ENCODE measurements at regions not wholly inside any gene's neighbourhood (a gene's known extent, or its start where the extent isn't known, plus 50 kb on each side); places are given as distances from the start of the nearest gene placed in this dataset.

DNA sequence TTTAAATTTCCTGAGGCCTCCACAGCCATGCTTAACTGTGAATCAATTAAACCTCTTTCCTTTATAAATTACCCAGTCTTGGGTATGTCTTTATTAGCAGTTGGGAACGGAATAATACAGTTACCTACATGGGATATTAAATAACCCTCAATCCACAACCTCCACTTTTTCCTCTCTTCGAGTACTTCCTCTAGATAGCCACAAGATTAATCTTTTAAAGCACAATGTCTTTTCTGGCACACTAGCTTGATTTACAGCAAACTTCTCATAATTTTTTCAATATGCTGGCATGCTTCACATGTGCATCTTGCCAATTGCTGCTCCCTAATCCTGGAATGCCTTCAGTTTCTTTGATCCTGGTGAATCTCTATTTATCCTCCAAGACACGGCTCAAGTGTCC, 92.2 kb downstream of the P2RY1 start:
- Histone ChIP-seq H3K27me3 (ENCODE audit: insufficient read depth in 3 of 3, low read length in 2 of 3) (no peaks in the 10 kb centered on the region), H3K4me1 (no peaks in the 10 kb centered on the region), H3K9me3 (no peaks in the 10 kb centered on the region), H3K4me3 (no peak overlapping the region), H3K27ac (no peak overlapping the region), H3K36me3 (ENCODE audit: insufficient read depth in 1 of 2, low read depth in 1 of 2) (no peaks in the 10 kb centered on the region)
- 58 to 67% (median 60%) methylated on average over 3 of the region's 3 CpGs for WGBS, 3 donors
- TF ChIP-seq, protein P1, sequence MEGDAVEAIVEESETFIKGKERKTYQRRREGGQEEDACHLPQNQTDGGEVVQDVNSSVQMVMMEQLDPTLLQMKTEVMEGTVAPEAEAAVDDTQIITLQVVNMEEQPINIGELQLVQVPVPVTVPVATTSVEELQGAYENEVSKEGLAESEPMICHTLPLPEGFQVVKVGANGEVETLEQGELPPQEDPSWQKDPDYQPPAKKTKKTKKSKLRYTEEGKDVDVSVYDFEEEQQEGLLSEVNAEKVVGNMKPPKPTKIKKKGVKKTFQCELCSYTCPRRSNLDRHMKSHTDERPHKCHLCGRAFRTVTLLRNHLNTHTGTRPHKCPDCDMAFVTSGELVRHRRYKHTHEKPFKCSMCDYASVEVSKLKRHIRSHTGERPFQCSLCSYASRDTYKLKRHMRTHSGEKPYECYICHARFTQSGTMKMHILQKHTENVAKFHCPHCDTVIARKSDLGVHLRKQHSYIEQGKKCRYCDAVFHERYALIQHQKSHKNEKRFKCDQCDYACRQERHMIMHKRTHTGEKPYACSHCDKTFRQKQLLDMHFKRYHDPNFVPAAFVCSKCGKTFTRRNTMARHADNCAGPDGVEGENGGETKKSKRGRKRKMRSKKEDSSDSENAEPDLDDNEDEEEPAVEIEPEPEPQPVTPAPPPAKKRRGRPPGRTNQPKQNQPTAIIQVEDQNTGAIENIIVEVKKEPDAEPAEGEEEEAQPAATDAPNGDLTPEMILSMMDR (IDR thresholded peaks at IDR 0.05) = no peak
- no peak for ATAC-seq
- DNase-seq = no peak
- intact Hi-C loops (cut with DNase I) = no loop called here

DNA sequence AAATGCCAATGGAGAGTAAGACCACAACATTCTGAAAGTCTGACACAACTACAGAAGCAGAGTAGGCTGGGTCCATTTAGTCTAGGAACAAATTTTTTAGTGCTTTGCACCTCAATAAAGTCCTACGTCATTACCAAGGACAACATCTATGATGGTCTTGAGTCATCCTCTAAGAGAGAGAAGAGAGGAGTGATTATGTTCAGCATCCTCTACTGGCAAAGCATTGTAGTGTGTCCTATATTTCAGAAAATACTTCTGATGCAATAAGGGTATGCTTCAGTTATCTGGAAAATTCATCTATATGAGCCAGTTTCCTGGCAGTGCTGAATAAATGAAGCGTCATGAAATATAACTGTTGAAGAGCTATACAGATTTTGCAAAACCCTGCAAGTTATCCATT, 95.6 kb downstream of the P2RY1 start:
- intact Hi-C loops (cut with DNase I) = no loop called here
- H3K27me3 ChIP-seq (ENCODE audit: insufficient read depth in 3 of 3, low read length in 2 of 3) = no peaks in the 10 kb centered on the region

DNA sequence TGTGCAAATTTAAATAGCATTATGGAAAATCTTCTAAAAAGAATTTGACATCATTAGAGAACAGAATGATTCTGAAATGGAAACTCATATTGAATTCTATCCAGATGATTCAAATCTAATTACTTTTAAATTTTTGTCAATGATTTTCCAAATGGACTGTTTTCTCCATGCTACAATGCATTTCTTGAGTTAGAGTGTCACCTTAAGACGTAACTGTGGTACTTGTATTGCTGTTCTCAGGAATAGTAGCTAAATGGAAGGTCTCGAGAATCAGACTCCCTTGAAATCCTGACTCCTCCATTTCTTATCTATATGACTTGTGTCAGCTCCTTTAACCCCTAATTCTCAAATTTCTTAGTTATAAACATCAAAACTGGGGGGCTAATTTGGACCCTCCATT, 102.3 kb downstream of the P2RY1 start:
- Histone ChIP-seq H3K9me3 (no peaks in the 10 kb centered on the region), H3K4me3 (no peak overlapping the region), H3K36me3 (ENCODE audit: insufficient read depth in 1 of 2, low read depth in 1 of 2) (no peaks in the 10 kb centered on the region), H3K27me3 (ENCODE audit: insufficient read depth in 3 of 3, low read length in 2 of 3) (no peaks in the 10 kb centered on the region), H3K27ac (no peak overlapping the region), H3K4me1 (no peaks in the 10 kb centered on the region)
- intact Hi-C loops (cut with DNase I) = no loop called here
- TF ChIP-seq, protein P1 (IDR thresholded peaks at IDR 0.05) = peak; percentile 8
- WGBS, 3 donors = 64 to 78% (median 70%) methylated on average over 2 of the region's 2 CpGs
- ATAC-seq = no peak
- DNase-seq = no peak

More for the DNA sequence above, 95.6 kb downstream of the P2RY1 start:
- no peak for DNase-seq
- no peak overlapping the region for H3K4me3 ChIP-seq
- WGBS, 3 donors = 84 to 95% (median 91%) methylated on average over 2 of the region's 2 CpGs
- no peaks in the 10 kb centered on the region for H3K4me1 ChIP-seq
- TF ChIP-seq, protein P1 (IDR thresholded peaks at IDR 0.05) = no peak
- H3K27ac ChIP-seq = no peak overlapping the region
- ATAC-seq = no peak
- H3K9me3 ChIP-seq = no peaks in the 10 kb centered on the region
- H3K36me3 ChIP-seq (ENCODE audit: insufficient read depth in 1 of 2, low read depth in 1 of 2) = no peaks in the 10 kb centered on the region

DNA sequence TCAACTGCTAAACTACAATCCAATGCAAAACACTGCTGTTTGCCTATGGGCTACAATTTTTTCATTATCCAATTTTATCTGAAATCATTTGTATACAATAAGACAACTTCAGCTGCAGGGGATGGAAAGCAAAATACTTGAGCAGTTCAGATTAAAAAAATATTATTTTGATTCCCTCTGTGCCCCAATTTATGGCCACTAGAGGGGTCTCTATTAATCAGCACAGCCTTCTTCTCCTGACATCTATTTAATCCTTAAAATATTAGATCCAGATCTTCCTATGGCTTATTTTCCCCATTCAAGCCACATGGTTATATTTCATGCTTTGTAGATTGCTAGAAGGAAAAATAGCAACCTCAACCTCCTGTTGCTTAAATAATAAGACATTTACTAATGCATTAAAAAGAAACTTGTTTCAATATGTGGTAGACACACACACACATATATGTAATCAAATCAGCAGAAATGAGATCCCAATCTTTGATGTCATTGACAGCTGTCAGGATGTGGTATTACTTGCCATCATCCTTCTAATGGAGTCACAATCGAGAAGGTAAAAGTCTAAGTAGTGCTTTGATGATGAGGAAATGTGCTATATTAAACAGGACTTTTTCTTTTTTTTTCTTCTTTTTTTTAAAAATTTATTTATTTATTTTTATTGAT, 104.2 kb downstream of the P2RY1 start:
- H3K27me3 ChIP-seq (ENCODE audit: insufficient read depth in 3 of 3, low read length in 2 of 3) = no peaks in the 10 kb centered on the region
- H3K9me3 ChIP-seq = no peaks in the 10 kb centered on the region
- no peak for DNase-seq
- TF ChIP-seq, protein P1 (IDR thresholded peaks at IDR 0.05) = no peak
- ATAC-seq = no peak
- H3K36me3 ChIP-seq (ENCODE audit: insufficient read depth in 1 of 2, low read depth in 1 of 2) = no peaks in the 10 kb centered on the region
- H3K27ac ChIP-seq = no peak overlapping the region
- WGBS, 3 donors = 60 to 82% (median 68%) methylated on average over 1 of the region's 1 CpG
- no peak overlapping the region for H3K4me3 ChIP-seq
- intact Hi-C loops (cut with DNase I) = no loop called here
- no peaks in the 10 kb centered on the region for H3K4me1 ChIP-seq

DNA sequence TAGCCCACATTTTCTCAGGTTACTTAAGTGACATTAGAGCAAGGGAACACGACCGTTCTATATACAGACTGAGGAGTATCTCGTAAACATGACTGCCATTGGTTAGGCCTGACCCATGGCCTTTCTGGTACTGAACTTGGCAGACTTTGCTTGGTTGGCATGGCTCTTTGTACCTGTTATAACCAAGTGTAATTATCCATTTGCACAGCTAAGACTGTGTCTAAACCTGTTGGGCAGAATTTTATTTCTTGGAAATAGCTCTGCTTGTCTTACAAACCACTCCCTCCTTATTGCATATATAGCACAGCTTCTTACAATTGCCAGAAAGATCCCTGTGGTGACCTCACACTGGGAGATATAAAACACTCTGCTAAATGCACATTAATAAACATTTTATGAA, 106.9 kb downstream of the P2RY1 start:
- peak in 3 of 4 donors; percentile 35 to 52 (median 37) for ATAC-seq
- intact Hi-C loops (cut with DNase I) = no loop called here
- Histone ChIP-seq H3K9me3 (no peaks in the 10 kb centered on the region), H3K36me3 (ENCODE audit: insufficient read depth in 1 of 2, low read depth in 1 of 2) (no peaks in the 10 kb centered on the region), H3K27me3 (ENCODE audit: insufficient read depth in 3 of 3, low read length in 2 of 3) (no peaks in the 10 kb centered on the region), H3K27ac (no peak overlapping the region), H3K4me1 (peaks cover 7% of the 10 kb centered on the region), H3K4me3 (no peak overlapping the region)
- TF ChIP-seq, protein P1 (IDR thresholded peaks at IDR 0.05) = no peak
- DNase-seq = no peak
- WGBS, 3 donors = 29 to 62% (median 45%) methylated on average over 3 of the region's 3 CpGs

Measured in psoas muscle (tissue), 7 donors.